ENCODE measurements at regions not wholly inside any gene's neighbourhood (a gene's known extent, or its start where the extent isn't known, plus 50 kb on each side); places are given as distances from the start of the nearest gene placed in this dataset.

DNA sequence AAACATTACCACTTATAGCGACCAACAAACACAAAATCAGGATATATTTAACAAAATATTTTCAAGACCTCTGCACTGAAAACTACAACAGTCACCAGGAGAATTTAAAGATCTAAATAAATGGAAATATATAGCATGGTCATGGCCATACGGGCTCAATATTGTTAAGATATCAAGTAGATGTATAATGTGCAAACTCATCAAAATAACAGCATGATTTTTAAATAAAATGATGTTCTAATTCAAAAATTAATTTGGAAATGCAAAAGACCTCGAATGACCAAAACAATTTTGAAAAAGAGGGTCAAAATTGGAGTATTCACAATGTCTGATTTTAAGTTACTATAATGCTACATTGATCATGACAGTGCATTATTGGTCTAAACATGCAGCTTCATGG, 159.1 kb upstream of the NDN start:
- TF ChIP-seq, protein P1, sequence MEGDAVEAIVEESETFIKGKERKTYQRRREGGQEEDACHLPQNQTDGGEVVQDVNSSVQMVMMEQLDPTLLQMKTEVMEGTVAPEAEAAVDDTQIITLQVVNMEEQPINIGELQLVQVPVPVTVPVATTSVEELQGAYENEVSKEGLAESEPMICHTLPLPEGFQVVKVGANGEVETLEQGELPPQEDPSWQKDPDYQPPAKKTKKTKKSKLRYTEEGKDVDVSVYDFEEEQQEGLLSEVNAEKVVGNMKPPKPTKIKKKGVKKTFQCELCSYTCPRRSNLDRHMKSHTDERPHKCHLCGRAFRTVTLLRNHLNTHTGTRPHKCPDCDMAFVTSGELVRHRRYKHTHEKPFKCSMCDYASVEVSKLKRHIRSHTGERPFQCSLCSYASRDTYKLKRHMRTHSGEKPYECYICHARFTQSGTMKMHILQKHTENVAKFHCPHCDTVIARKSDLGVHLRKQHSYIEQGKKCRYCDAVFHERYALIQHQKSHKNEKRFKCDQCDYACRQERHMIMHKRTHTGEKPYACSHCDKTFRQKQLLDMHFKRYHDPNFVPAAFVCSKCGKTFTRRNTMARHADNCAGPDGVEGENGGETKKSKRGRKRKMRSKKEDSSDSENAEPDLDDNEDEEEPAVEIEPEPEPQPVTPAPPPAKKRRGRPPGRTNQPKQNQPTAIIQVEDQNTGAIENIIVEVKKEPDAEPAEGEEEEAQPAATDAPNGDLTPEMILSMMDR (IDR thresholded peaks at IDR 0.05 in 2 of 3, conservative IDR thresholded peaks at IDR 0.05 in 1 of 3; ENCODE audit: borderline replicate concordance in 1 of 3, insufficient read depth in 1 of 3, low read depth in 2 of 3, low read length in 2 of 3): no peak
- no peak for TF ChIP-seq SIN3A (IDR thresholded peaks at IDR 0.05; ENCODE audit: low read depth)

All from HCT116 (cell line).